ENCODE measurements at regions not wholly inside any gene's neighbourhood (a gene's known extent, or its start where the extent isn't known, plus 50 kb on each side); places are given as distances from the start of the nearest gene placed in this dataset.
A peak's percentile ranks its signal among the peaks of the same experiment; 100 is the strongest.

- no peak overlapping the region for H3K4me3 ChIP-seq (ENCODE audit: low read depth, low read length)
- DNase-seq (ENCODE audit: low read depth), result no peak
- TF ChIP-seq CTCF (IDR thresholded peaks at IDR 0.05; ENCODE audit: insufficient read depth, low read length), result no peak
Measured at GRCh38 chr6:145208474-145208873, 526.8 kb downstream of the EPM2A start.

GRCh38 chr6:145209272-145209671 lies 526.0 kb downstream of the EPM2A start:
- DNase-seq (ENCODE audit: low read depth), result no peak

GRCh38 chr6:145212813-145213212 lies 522.5 kb downstream of the EPM2A start:
- no peak overlapping the region for H3K4me3 ChIP-seq (ENCODE audit: low read depth, low read length)
- DNase-seq (ENCODE audit: low read depth), result no peak
- no peak for TF ChIP-seq CTCF (IDR thresholded peaks at IDR 0.05; ENCODE audit: insufficient read depth, low read length)

More at GRCh38 chr6:145209272-145209671, 526.0 kb downstream of the EPM2A start:
- no peak overlapping the region for H3K4me3 ChIP-seq (ENCODE audit: low read depth, low read length)
- no peak for TF ChIP-seq CTCF (IDR thresholded peaks at IDR 0.05; ENCODE audit: insufficient read depth, low read length)

- TF ChIP-seq CTCF (IDR thresholded peaks at IDR 0.05; ENCODE audit: insufficient read depth, low read length), result no peak
- DNase-seq (ENCODE audit: low read depth), result no peak
Measured at GRCh38 chr6:145213614-145214013, 521.7 kb downstream of the EPM2A start.

GRCh38 chr6:145214570-145214969 lies 520.8 kb downstream of the EPM2A start:
- DNase-seq (ENCODE audit: low read depth), result peak; percentile 63
- TF ChIP-seq CTCF (IDR thresholded peaks at IDR 0.05; ENCODE audit: insufficient read depth, low read length), result peak; percentile 53
- no peak overlapping the region for H3K4me3 ChIP-seq (ENCODE audit: low read depth, low read length)

More at GRCh38 chr6:145213614-145214013, 521.7 kb downstream of the EPM2A start:
- H3K4me3 ChIP-seq (ENCODE audit: low read depth, low read length), result no peak overlapping the region

GRCh38 chr6:145224450-145224849 lies 510.9 kb downstream of the EPM2A start:
- DNase-seq (ENCODE audit: low read depth), result no peak
- TF ChIP-seq CTCF (IDR thresholded peaks at IDR 0.05; ENCODE audit: insufficient read depth, low read length), result no peak
- no peak overlapping the region for H3K4me3 ChIP-seq (ENCODE audit: low read depth, low read length)

- TF ChIP-seq CTCF (IDR thresholded peaks at IDR 0.05; ENCODE audit: insufficient read depth, low read length), result no peak
- H3K4me3 ChIP-seq (ENCODE audit: low read depth, low read length), result no peak overlapping the region
- DNase-seq (ENCODE audit: low read depth), result no peak
Measured at GRCh38 chr6:145225500-145225899, 509.8 kb downstream of the EPM2A start.

Data from fibroblast of the aortic adventitia (primary cell).